Globus pallidus (tissue), 1 donor: ENCODE measurements at regions not wholly inside any gene's neighbourhood (a gene's known extent, or its start where the extent isn't known, plus 50 kb on each side); places are given as distances from the start of the nearest gene placed in this dataset.

Experiments used
- DNase-seq: peaks from one replicate; pipeline ENCODE4 v3.0.0-alpha.2; 2015; ENCODE audit warnings: low spot score

GRCh38 chr20:21839982-21840381 lies 134.5 kb downstream of the PAX1 start:
- no peak for DNase-seq

GRCh38 chr20:21836346-21836745 lies 130.9 kb downstream of the PAX1 start:
- DNase-seq = no peak

GRCh38 chr20:21835042-21835441 lies 129.6 kb downstream of the PAX1 start:
- DNase-seq = no peak

GRCh38 chr20:21832442-21833385 lies 127.2 kb downstream of the PAX1 start:
- no peak for DNase-seq

GRCh38 chr20:21826976-21827375 lies 121.5 kb downstream of the PAX1 start:
- DNase-seq = no peak

GRCh38 chr20:21821358-21821757 lies 115.9 kb downstream of the PAX1 start:
- no peak for DNase-seq

- DNase-seq = no peak
Measured at GRCh38 chr20:21820688-21821087, 115.2 kb downstream of the PAX1 start.

- no peak for DNase-seq
Measured at GRCh38 chr20:21820045-21820444, 114.6 kb downstream of the PAX1 start.

GRCh38 chr20:21812379-21812778 lies 106.9 kb downstream of the PAX1 start:
- DNase-seq = no peak

GRCh38 chr20:21809961-21810523 lies 104.6 kb downstream of the PAX1 start:
- no peak for DNase-seq

GRCh38 chr20:21808863-21809664 lies 103.6 kb downstream of the PAX1 start:
- DNase-seq = peak; percentile 3

GRCh38 chr20:21808139-21808538 lies 102.7 kb downstream of the PAX1 start:
- no peak for DNase-seq

GRCh38 chr20:21804802-21805201 lies 99.3 kb downstream of the PAX1 start:
- DNase-seq = no peak

- no peak for DNase-seq
Measured at GRCh38 chr20:21801193-21801592, 95.7 kb downstream of the PAX1 start.

- no peak for DNase-seq
Measured at GRCh38 chr20:21798384-21798783, 92.9 kb downstream of the PAX1 start.

- no peak for DNase-seq
Measured at GRCh38 chr20:21796059-21796458, 90.6 kb downstream of the PAX1 start.

GRCh38 chr20:21788082-21788481 lies 82.6 kb downstream of the PAX1 start:
- DNase-seq = no peak

- no peak for DNase-seq
Measured at GRCh38 chr20:21781446-21782075, 76.1 kb downstream of the PAX1 start.

- DNase-seq = no peak
Measured at GRCh38 chr20:21780528-21780927, 75.1 kb downstream of the PAX1 start.
